C4-2B (cell line): ENCODE measurements at regions not wholly inside any gene's neighbourhood (a gene's known extent, or its start where the extent isn't known, plus 50 kb on each side); places are given as distances from the start of the nearest gene placed in this dataset.

Experiments
- CTCF ChIP-seq: fragments of 450-650 bp; conservative IDR thresholded peaks from 2 replicates; pipeline ENCODE4 v1.5.1; 2017; ENCODE audit warnings: mild to moderate bottlenecking
- ZFX ChIP-seq: fragments of 450-650 bp; IDR thresholded peaks from 2 replicates; pipeline ENCODE4 v1.6.1; 2017

GRCh38 chr12:89252284-89252683 is 100.0 kb downstream of the DUSP6 start:
- TF ChIP-seq CTCF (no peak), ZFX (no peak)
